Motor neuron (in vitro differentiated cells): ENCODE measurements at regions not wholly inside any gene's neighbourhood (a gene's known extent, or its start where the extent isn't known, plus 50 kb on each side); places are given as distances from the start of the nearest gene placed in this dataset.
"Not testable (repeated sequence)": the region's sequence is repeated elsewhere in the genome, so short reads cannot be mapped to it uniquely, and the experiment has no call there.

Source experiments
- ATAC-seq, 8 experiments: fragments of 200-7000 bp; cut with Tn5 transposase; replicated peaks in 6 of 8; 2 replicates each; pipeline ENCODE4 v1.8.0; 2021; ENCODE audit warnings: mild to moderate bottlenecking in 8 of 8, moderate library complexity in 8 of 8
- H3K27ac ChIP-seq, 2 donors: fragments of 250-450 bp; sonication (Bioruptor Pico); 2 replicates each; pipeline ENCODE4 v1.9.0; 2021; ENCODE audit warnings: antibody characterized with exemption in 2 of 2, mild to moderate bottlenecking in 2 of 2, moderate library complexity in 1 of 2
- H3K4me1 ChIP-seq, 2 donors: fragments of 250-450 bp; sonication (Bioruptor Pico); replicated peaks in 1 of 2; 2 replicates each; pipeline ENCODE4 v1.6.1; 2021; ENCODE audit warnings: antibody characterized with exemption in 2 of 2, mild to moderate bottlenecking in 2 of 2, moderate library complexity in 1 of 2
- H3K4me3 ChIP-seq, 5 donors: fragments of 250-450 bp; sonication (Bioruptor Pico); 2 replicates each; pipeline ENCODE4 v1.9.0; 2021; ENCODE audit warnings: antibody characterized with exemption in 5 of 5, mild to moderate bottlenecking in 5 of 5, moderate library complexity in 4 of 5
- WGBS, 10 experiments: fragments of 450-650 bp; shearing (Covaris generic); methylation state at CpG; one replicate each; pipeline ENCODE4 v1.0.0; 2022; 5-methylcytosine and 5-hydroxymethylcytosine counted together
- in situ Hi-C, 9 experiments: fragments of 400-800 bp; cut with MboI; loops; one replicate each; pipeline ENCODE4 v1.15.0; 2021; ENCODE audit warnings: low sequenced_read_pairs in 9 of 9, low pct_unique_long_range_greater_than_20kb in 2 of 9; ENCODE audit not compliant: unreplicated experiment in 9 of 9

DNA sequence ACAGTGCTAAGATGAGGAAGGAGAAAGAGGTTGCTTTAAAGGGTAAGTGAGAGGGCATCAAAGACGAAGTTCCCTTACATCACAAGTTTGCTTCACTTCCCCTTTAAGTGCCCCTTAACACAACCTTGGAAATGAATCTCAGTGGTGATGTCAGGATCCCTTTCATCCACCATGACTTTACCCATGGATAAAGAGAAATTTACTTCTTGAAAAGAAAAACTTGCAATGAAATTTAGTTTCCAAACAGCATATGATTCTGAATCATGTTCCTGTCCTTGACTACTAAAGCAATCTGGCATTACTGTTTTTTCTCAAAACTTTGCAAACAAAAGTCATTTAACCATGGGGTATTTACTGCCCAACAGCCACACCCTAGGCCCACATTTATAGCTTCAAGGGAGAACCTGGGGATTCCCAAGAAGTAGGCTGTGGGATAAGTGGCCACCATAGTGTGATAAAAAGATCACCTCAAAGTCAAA lies 135.9 kb downstream of the ITGB8 start:
- no peak overlapping the region for H3K4me3 ChIP-seq
- no peak for ATAC-seq
- in situ Hi-C loops = no loop called here
- WGBS, 10 experiments = 0 to 100% (median 50%) methylated on average over 1 of the region's 1 CpG; no CpG with 5 or more reads in 3 of the 10 experiments
- H3K27ac ChIP-seq = no peak overlapping the region
- H3K4me1 ChIP-seq = no peaks in the 10 kb centered on the region

GRCh38 chr7:20470082-20470481 lies 139.4 kb downstream of the ITGB8 start:
- H3K27ac ChIP-seq = no peak overlapping the region
- no peak overlapping the region for H3K4me3 ChIP-seq
- H3K4me1 ChIP-seq = no peaks in the 10 kb centered on the region
- in situ Hi-C loops = no loop called here
- ATAC-seq = no peak
- WGBS, 10 experiments = 0 to 31% (median 11%) methylated on average over 1 of the region's 1 CpG; no CpG with 5 or more reads in 1 of the 10 experiments

GRCh38 chr7:20470726-20471125 lies 140.0 kb downstream of the ITGB8 start:
- Histone ChIP-seq H3K27ac (no peak overlapping the region), H3K4me3 (no peak overlapping the region), H3K4me1 (no peaks in the 10 kb centered on the region)
- 65 to 100% (median 100%) methylated on average over 1 of the region's 1 CpG; no CpG with 5 or more reads in 4 of the 10 experiments for WGBS, 10 experiments
- no peak for ATAC-seq
- in situ Hi-C loops = no loop called here

DNA sequence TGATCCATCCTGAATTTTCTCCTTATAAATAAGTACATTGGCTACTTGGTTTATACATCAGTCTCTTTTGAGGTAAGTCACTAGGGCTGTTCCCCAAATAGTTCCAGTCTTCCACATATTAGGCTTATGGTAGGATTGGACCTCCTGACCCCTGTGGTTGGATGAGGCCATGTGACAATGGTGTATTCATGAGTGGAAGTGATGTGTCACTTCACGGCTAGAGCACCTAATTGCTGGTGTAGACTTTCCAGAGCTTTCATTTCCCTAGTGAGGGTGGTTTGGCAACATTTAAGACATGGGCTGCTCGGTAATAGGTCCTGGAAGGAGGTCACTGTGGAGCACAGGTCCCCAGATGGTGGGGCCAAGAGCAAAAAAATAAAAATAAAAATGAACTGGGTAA lies 141.2 kb upstream of the ABCB5 start:
- WGBS, 10 experiments = 0 to 100% (median 67%) methylated on average over 1 to 2 of the region's 2 CpGs; no CpG with 5 or more reads in 3 of the 10 experiments
- ATAC-seq = no peak
- in situ Hi-C loops = no loop called here
- Histone ChIP-seq H3K4me1 (no peaks in the 10 kb centered on the region), H3K4me3 (no peak overlapping the region), H3K27ac (no peak overlapping the region)

DNA sequence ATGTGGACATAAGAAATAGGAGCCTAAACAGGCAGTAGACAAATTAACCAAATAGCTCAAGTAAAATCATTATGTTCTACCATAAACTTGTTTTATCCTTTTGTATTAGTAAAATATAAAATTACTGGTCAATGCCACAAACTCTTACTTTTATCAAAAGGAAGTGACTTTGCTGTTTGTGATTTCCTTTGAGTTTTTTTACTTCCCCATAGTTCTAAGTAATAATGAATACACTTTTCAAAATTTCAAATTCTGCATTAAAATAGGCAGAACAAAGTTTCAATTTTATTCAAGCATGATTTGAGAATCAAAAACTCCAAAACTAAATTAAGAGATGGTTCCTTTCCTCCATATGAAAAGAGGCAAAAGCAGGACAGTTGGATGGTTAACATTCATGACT lies 139.7 kb upstream of the ABCB5 start:
- ATAC-seq = no peak
- Histone ChIP-seq H3K4me1 (no peaks in the 10 kb centered on the region), H3K27ac (no peak overlapping the region), H3K4me3 (no peak overlapping the region)
- in situ Hi-C loops = no loop called here

- Histone ChIP-seq H3K4me3 (no peak overlapping the region), H3K4me1 (peaks cover 9% of the 10 kb centered on the region in 2 donors), H3K27ac (no peak overlapping the region)
- in situ Hi-C loops = no loop called here
- no peak for ATAC-seq
- WGBS, 10 experiments = 60 to 100% (median 89%) methylated on average over 1 of the region's 1 CpG; no CpG with 5 or more reads in 1 of the 10 experiments
These were observed 138.4 kb upstream of the ABCB5 start for GRCh38 chr7:20477067-20477466.

DNA sequence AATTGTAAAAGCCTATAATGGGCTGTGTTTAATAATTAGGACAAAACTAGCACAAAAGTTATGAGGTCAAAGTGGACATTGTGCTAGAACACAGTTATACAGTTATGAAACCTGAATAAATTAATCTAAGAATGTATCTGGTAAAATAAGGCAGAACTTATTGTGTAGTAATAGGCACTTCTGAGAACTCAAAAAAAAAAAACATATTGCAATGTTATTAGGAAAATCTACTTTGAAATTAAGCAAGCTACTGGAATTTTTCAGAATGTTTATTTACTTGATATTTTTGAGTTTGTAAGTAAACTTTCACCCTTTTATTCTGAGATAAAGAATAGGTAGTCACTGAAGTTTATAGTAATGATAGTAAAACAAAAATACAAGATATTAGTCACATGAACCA lies 135.8 kb upstream of the ABCB5 start:
- ATAC-seq = no peak
- Histone ChIP-seq H3K4me3 (no peak overlapping the region), H3K27ac (no peak overlapping the region), H3K4me1 (peaks cover 11 to 16% of the 10 kb centered on the region in 2 donors)
- in situ Hi-C loops = no loop called here

GRCh38 chr7:20482071-20482470 lies 133.4 kb upstream of the ABCB5 start:
- in situ Hi-C loops = no loop called here
- Histone ChIP-seq H3K4me3 (no peak overlapping the region), H3K27ac (peak overlapping the region; percentile 53 to 80), H3K4me1 (peaks cover 11 to 16% of the 10 kb centered on the region in 2 donors)
- WGBS, 10 experiments = 11 to 70% (median 23%) methylated on average over 1 to 2 of the region's 2 CpGs; no CpG with 5 or more reads in 2 of the 10 experiments
- ATAC-seq = peak in 5 of 8 experiments; percentile 68 to 93 (median 82)

- WGBS, 10 experiments = 0 to 100% (median 11%) methylated on average over 1 of the region's 1 CpG; no CpG with 5 or more reads in 3 of the 10 experiments
- Histone ChIP-seq H3K27ac (no peak overlapping the region), H3K4me1 (peaks cover 11 to 16% of the 10 kb centered on the region in 2 donors), H3K4me3 (no peak overlapping the region)
- ATAC-seq = peak in 2 of 8 experiments; percentile 69 to 80
- in situ Hi-C loops = no loop called here
These were observed 131.1 kb upstream of the ABCB5 start for GRCh38 chr7:20484356-20484755.

GRCh38 chr7:20488850-20489249 lies 126.6 kb upstream of the ABCB5 start:
- Histone ChIP-seq H3K4me3 (no peak overlapping the region), H3K27ac (no peak overlapping the region), H3K4me1 (no peaks in the 10 kb centered on the region)
- no peak for ATAC-seq
- in situ Hi-C loops = no loop called here

DNA sequence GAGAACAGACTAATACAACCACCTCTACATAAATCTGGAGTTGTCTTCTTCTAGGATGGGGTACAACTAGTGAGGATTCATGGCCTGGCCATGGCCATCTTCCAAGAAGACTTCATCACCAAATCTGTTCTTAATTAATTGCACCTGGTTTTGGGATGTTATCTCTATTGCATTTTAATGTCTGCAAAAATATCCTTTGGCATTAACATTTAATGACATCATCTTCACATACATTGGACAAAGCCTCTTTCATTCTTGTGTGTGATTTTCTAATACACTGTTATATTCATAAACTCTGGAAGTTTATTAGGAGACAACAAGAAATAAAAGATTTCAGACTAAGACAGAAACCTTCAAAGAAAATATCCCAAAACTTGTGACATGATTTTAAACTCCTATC lies 124.2 kb upstream of the ABCB5 start:
- in situ Hi-C loops = no loop called here
- Histone ChIP-seq H3K4me1 (no peaks in the 10 kb centered on the region), H3K4me3 (no peak overlapping the region), H3K27ac (no peak overlapping the region)
- ATAC-seq = peak in 2 of 8 experiments; percentile 22 to 55

DNA sequence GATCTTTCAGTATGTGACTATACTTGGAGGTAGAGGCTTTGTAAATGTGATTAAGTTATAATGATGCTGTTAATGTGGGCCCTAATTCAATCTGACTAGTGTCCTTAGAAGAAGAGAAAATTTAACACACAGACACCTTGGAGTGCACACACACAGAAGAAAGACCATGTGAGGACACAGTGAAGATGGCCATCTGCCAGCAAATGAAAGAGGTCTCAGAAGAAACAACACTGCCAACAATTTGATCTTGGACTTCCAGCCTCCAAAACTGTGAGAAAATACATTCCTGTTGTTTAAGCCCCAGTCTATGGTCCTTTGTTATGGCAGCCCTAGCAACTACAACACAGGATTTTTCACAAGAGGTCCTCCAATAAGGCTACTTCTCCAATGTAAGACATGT lies 120.9 kb upstream of the ABCB5 start:
- no peak overlapping the region for H3K4me3 ChIP-seq
- no peak overlapping the region for H3K27ac ChIP-seq
- H3K4me1 ChIP-seq = no peaks in the 10 kb centered on the region
- peak in 1 of 8 experiments; percentile 63 for ATAC-seq
- in situ Hi-C loops = no loop called here

DNA sequence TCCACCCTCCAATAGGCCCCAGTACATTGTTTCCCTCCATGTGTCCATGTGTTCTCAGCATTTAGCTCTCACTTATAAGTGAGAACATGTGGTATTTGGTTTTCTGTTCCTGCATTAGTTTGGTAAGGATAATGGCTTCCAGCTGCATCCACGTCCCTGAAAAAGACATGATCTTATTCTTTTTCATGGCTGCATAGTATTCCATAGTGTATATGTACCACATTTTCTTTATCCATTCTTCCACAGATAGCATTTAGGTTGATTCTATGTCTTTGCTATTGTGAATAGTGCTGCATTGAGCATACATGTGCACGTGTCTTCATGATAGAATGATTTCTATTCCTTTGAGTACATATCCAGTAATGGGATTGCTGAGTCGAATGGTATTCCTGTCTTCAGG lies 114.0 kb upstream of the ABCB5 start:
- H3K4me1 ChIP-seq, H3K27ac ChIP-seq, in situ Hi-C loops, H3K4me3 ChIP-seq, ATAC-seq: not testable (repeated sequence)
- 11 to 100% (median 70%) methylated on average over 1 to 3 of the region's 3 CpGs; no CpG with 5 or more reads in 1 of the 10 experiments for WGBS, 10 experiments

DNA sequence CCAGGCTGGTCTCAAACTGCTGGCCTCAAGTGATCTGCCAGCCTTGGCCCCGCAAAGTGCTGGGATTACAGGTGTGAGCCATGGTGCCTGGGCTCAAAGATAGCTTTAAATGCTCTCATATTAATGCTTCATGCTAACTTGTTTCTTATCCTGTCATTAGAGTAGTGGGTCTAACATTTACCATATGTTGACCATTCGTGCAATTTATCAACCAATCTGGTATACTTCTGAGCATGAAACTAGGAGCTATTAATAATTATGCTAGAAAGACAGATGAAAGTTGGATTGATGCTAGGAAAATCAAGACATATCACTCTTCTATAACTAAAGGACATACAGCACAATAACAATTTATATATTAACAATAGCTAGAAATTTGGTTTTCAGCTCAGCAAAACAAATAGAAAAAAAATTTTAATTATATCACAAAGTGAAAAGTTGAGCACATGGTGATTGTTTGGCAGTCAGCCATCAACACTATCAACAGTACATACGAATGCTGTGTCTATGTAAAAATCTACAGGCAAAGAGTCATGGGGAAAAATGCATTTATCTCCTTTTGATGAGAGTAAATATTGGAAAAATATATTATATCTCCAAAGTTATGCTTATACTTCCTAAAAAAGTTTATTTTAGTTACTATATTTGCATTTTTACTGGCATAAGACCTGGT lies 112.1 kb upstream of the ABCB5 start:
- 0 to 100% (median 45%) methylated on average over 1 to 3 of the region's 3 CpGs; no CpG with 5 or more reads in 2 of the 10 experiments for WGBS, 10 experiments
- ATAC-seq = no peak
- in situ Hi-C loops = no loop called here
- H3K27ac ChIP-seq = no peak overlapping the region
- H3K4me1 ChIP-seq = no peaks in the 10 kb centered on the region
- no peak overlapping the region for H3K4me3 ChIP-seq
